ENCODE measurements at regions not wholly inside any gene's neighbourhood (a gene's known extent, or its start where the extent isn't known, plus 50 kb on each side); places are given as distances from the start of the nearest gene placed in this dataset.

DNA sequence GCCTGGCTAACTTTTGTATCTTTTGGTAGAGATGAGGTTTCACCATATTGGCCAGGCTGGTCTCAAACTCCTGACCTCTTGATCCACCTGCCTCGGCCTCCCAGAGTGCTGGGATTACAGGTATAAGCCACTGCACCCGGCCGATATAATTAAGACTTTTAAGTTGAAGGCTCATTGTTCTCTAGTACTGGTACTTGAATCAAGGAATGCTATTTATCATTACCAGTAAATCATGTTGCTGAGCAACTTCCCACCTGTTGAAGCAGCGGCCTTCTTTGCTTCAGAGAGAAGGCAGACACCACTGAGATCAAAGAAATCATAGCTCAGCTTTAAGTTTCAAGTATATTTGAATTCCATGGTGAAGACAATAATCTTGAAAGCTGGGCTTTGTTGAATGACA, 58.8 kb upstream of the TMEM163 start:
- no peaks in the 10 kb centered on the region for H3K9me3 ChIP-seq (ENCODE audit: control insufficient read depth in 4 of 4, low read length in 3 of 4)
- no peak for TF ChIP-seq RXRA (IDR thresholded peaks at IDR 0.05)
- no peak for TF ChIP-seq TAF1 (conservative IDR thresholded peaks at IDR 0.05)
- TF ChIP-seq, protein P1, sequence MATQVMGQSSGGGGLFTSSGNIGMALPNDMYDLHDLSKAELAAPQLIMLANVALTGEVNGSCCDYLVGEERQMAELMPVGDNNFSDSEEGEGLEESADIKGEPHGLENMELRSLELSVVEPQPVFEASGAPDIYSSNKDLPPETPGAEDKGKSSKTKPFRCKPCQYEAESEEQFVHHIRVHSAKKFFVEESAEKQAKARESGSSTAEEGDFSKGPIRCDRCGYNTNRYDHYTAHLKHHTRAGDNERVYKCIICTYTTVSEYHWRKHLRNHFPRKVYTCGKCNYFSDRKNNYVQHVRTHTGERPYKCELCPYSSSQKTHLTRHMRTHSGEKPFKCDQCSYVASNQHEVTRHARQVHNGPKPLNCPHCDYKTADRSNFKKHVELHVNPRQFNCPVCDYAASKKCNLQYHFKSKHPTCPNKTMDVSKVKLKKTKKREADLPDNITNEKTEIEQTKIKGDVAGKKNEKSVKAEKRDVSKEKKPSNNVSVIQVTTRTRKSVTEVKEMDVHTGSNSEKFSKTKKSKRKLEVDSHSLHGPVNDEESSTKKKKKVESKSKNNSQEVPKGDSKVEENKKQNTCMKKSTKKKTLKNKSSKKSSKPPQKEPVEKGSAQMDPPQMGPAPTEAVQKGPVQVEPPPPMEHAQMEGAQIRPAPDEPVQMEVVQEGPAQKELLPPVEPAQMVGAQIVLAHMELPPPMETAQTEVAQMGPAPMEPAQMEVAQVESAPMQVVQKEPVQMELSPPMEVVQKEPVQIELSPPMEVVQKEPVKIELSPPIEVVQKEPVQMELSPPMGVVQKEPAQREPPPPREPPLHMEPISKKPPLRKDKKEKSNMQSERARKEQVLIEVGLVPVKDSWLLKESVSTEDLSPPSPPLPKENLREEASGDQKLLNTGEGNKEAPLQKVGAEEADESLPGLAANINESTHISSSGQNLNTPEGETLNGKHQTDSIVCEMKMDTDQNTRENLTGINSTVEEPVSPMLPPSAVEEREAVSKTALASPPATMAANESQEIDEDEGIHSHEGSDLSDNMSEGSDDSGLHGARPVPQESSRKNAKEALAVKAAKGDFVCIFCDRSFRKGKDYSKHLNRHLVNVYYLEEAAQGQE (IDR thresholded peaks at IDR 0.05): no peak
- no peak for TF ChIP-seq RAD21 (IDR thresholded peaks at IDR 0.05)
- no peak for TF ChIP-seq JUND (IDR thresholded peaks at IDR 0.05)
- TF ChIP-seq, protein P2, sequence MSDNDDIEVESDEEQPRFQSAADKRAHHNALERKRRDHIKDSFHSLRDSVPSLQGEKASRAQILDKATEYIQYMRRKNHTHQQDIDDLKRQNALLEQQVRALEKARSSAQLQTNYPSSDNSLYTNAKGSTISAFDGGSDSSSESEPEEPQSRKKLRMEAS (IDR thresholded peaks at IDR 0.05): no peak
- TF ChIP-seq HNF4G (IDR thresholded peaks at IDR 0.05): no peak
- no peak for TF ChIP-seq GABPA (IDR thresholded peaks at IDR 0.05 in 1 of 2, conservative IDR thresholded peaks at IDR 0.05 in 1 of 2)
- no peak for TF ChIP-seq FOXA1 (IDR thresholded peaks at IDR 0.05)
- TF ChIP-seq, protein P3, sequence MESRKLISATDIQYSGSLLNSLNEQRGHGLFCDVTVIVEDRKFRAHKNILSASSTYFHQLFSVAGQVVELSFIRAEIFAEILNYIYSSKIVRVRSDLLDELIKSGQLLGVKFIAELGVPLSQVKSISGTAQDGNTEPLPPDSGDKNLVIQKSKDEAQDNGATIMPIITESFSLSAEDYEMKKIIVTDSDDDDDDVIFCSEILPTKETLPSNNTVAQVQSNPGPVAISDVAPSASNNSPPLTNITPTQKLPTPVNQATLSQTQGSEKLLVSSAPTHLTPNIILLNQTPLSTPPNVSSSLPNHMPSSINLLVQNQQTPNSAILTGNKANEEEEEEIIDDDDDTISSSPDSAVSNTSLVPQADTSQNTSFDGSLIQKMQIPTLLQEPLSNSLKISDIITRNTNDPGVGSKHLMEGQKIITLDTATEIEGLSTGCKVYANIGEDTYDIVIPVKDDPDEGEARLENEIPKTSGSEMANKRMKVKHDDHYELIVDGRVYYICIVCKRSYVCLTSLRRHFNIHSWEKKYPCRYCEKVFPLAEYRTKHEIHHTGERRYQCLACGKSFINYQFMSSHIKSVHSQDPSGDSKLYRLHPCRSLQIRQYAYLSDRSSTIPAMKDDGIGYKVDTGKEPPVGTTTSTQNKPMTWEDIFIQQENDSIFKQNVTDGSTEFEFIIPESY (IDR thresholded peaks at IDR 0.05): no peak
- no peak for TF ChIP-seq FOXA2 (IDR thresholded peaks at IDR 0.05)
- no peak for TF ChIP-seq HNF4A (conservative IDR thresholded peaks at IDR 0.05)
- TF ChIP-seq NR2F2 (IDR thresholded peaks at IDR 0.05): no peak
- TF ChIP-seq, protein P4, sequence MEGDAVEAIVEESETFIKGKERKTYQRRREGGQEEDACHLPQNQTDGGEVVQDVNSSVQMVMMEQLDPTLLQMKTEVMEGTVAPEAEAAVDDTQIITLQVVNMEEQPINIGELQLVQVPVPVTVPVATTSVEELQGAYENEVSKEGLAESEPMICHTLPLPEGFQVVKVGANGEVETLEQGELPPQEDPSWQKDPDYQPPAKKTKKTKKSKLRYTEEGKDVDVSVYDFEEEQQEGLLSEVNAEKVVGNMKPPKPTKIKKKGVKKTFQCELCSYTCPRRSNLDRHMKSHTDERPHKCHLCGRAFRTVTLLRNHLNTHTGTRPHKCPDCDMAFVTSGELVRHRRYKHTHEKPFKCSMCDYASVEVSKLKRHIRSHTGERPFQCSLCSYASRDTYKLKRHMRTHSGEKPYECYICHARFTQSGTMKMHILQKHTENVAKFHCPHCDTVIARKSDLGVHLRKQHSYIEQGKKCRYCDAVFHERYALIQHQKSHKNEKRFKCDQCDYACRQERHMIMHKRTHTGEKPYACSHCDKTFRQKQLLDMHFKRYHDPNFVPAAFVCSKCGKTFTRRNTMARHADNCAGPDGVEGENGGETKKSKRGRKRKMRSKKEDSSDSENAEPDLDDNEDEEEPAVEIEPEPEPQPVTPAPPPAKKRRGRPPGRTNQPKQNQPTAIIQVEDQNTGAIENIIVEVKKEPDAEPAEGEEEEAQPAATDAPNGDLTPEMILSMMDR (IDR thresholded peaks at IDR 0.05; ENCODE audit: low read depth, low read length, missing input control): no peak
- TF ChIP-seq EGR1 (IDR thresholded peaks at IDR 0.05; ENCODE audit: low read depth in 2 of 2): no peak
- H3K4me3 ChIP-seq (ENCODE audit: low read depth in 1 of 3, low read length in 3 of 3): no peak overlapping the region
- no peaks in the 10 kb centered on the region for H3K36me3 ChIP-seq (ENCODE audit: control insufficient read depth in 4 of 4, insufficient read depth in 3 of 4, low read depth in 1 of 4, low read length in 3 of 4)
- H3K27me3 ChIP-seq (ENCODE audit: control insufficient read depth in 4 of 4, insufficient read depth in 4 of 4, low read length in 3 of 4): no peaks in the 10 kb centered on the region
- H3K4me1 ChIP-seq (ENCODE audit: control insufficient read depth in 4 of 4, insufficient read depth in 4 of 4, low read length in 3 of 4): peaks cover 0 to 5% (median 1%) of the 10 kb centered on the region in 4 donors
- 92% methylated on average over 4 of the region's 4 CpGs for WGBS
- H3K9ac ChIP-seq (ENCODE audit: low read depth in 1 of 2, low read length in 2 of 2): no peak overlapping the region
- H3K27ac ChIP-seq (ENCODE audit: low read depth in 1 of 2, low read length in 2 of 2): no peak overlapping the region
- DNase-seq (ENCODE audit: low spot score): no peak

DNA sequence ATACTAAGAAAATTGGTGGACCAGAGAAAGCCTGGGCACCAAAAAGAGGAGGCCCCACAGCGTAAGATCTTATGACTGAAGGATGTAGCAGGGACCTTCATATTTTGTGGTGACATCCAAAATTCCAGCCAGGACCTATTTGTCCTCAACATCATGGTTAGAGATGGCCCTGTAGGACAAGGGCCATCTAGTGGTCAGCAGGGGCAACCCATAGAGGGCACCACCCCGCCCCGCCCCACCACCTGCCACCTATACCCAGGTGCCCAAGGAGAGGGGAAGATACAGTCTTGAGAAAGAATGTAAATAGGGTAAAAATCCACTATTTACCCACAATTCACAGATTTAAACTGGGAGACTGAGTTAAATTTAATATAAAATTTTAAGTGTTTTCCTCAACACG, 59.6 kb upstream of the TMEM163 start:
- Histone ChIP-seq H3K4me1 (ENCODE audit: control insufficient read depth in 4 of 4, insufficient read depth in 4 of 4, low read length in 3 of 4) (peaks cover 0 to 9% (median 3%) of the 10 kb centered on the region in 4 donors), H3K27me3 (ENCODE audit: control insufficient read depth in 4 of 4, insufficient read depth in 4 of 4, low read length in 3 of 4) (no peaks in the 10 kb centered on the region), H3K9me3 (ENCODE audit: control insufficient read depth in 4 of 4, low read length in 3 of 4) (no peaks in the 10 kb centered on the region), H3K4me3 (ENCODE audit: low read depth in 1 of 3, low read length in 3 of 3) (no peak overlapping the region), H3K27ac (ENCODE audit: low read depth in 1 of 2, low read length in 2 of 2) (no peak overlapping the region), H3K36me3 (ENCODE audit: control insufficient read depth in 4 of 4, insufficient read depth in 3 of 4, low read depth in 1 of 4, low read length in 3 of 4) (no peaks in the 10 kb centered on the region), H3K9ac (ENCODE audit: low read depth in 1 of 2, low read length in 2 of 2) (no peak overlapping the region)
- no peak for DNase-seq (ENCODE audit: low spot score)
- WGBS: 93% methylated on average over 4 of the region's 4 CpGs
- TF ChIP-seq YY1 (IDR thresholded peaks at IDR 0.05) (no peak), HNF4A (conservative IDR thresholded peaks at IDR 0.05) (no peak), RAD21 (IDR thresholded peaks at IDR 0.05) (peak; percentile 46 to 76)
- TF ChIP-seq, protein P3 (IDR thresholded peaks at IDR 0.05): no peak
- TF ChIP-seq, protein P4 (IDR thresholded peaks at IDR 0.05; ENCODE audit: low read depth, low read length, missing input control): peak; percentile 38
